ENCODE measurements at regions not wholly inside any gene's neighbourhood (a gene's known extent, or its start where the extent isn't known, plus 50 kb on each side); places are given as distances from the start of the nearest gene placed in this dataset.

DNA sequence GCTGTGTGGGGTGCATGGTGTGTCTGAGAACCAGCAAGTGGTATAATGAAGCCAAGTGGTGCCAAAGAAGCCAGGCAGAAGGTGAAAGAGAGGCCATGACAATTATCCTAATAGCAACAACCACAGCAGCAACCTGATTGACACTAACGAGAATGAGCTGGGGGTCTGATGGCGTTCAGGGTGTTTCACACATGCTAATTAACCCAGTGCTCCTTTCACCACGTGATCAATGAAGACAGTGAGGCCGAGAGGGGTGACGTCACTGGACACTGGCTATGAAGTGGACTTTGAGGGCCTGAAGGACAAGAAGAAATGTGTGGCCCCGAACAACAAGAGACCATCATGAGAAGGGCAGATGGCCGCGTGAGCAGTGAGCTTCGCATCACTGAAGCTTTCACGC, 364.4 kb upstream of the ID2 start:
- H3K36me3 ChIP-seq, result no peaks in the 10 kb centered on the region
- TF ChIP-seq, protein P1, sequence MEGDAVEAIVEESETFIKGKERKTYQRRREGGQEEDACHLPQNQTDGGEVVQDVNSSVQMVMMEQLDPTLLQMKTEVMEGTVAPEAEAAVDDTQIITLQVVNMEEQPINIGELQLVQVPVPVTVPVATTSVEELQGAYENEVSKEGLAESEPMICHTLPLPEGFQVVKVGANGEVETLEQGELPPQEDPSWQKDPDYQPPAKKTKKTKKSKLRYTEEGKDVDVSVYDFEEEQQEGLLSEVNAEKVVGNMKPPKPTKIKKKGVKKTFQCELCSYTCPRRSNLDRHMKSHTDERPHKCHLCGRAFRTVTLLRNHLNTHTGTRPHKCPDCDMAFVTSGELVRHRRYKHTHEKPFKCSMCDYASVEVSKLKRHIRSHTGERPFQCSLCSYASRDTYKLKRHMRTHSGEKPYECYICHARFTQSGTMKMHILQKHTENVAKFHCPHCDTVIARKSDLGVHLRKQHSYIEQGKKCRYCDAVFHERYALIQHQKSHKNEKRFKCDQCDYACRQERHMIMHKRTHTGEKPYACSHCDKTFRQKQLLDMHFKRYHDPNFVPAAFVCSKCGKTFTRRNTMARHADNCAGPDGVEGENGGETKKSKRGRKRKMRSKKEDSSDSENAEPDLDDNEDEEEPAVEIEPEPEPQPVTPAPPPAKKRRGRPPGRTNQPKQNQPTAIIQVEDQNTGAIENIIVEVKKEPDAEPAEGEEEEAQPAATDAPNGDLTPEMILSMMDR (IDR thresholded peaks at IDR 0.05), result no peak
- intact Hi-C loops (cut with DNase I), result no loop called here
- H3K9me3 ChIP-seq, result no peaks in the 10 kb centered on the region
- 71 to 79% methylated on average over 10 of the region's 10 CpGs for WGBS, 2 donors
- FAIRE-seq, result no peak
- ATAC-seq, result no peak
- no peaks in the 10 kb centered on the region for H3K4me1 ChIP-seq
- DNase-seq, result no peak
- no peak overlapping the region for H3K4me3 ChIP-seq
- H3K27ac ChIP-seq, result no peak overlapping the region
- no peaks in the 10 kb centered on the region for H3K27me3 ChIP-seq

DNA sequence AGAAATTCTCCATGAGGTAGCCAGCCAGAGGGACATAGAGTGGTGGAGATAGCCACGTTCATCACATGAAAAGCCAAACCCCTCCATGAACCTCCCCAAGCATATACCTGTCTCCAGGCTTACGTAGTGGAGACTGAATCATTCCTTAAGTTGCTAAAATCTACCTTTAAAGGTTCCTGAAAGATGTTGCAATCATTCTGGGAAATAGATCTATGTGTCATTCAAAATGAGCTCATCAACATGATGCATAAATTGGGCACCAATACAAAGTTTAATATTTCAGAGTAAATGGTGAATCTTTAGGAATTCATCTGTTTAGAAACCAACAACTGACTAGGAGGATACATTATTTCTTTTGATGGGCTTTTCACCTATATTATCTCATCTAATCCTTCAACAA, 362.6 kb upstream of the ID2 start:
- Histone ChIP-seq H3K4me1 (no peaks in the 10 kb centered on the region), H3K27ac (no peak overlapping the region), H3K36me3 (no peaks in the 10 kb centered on the region), H3K9me3 (no peaks in the 10 kb centered on the region), H3K4me3 (no peak overlapping the region), H3K27me3 (no peaks in the 10 kb centered on the region)
- DNase-seq (no peak), ATAC-seq (no peak), FAIRE-seq (no peak)
- TF ChIP-seq, protein P1 (IDR thresholded peaks at IDR 0.05), result no peak
- intact Hi-C loops (cut with DNase I), result no loop called here
- 62 to 70% methylated on average over 2 of the region's 2 CpGs for WGBS, 2 donors

DNA sequence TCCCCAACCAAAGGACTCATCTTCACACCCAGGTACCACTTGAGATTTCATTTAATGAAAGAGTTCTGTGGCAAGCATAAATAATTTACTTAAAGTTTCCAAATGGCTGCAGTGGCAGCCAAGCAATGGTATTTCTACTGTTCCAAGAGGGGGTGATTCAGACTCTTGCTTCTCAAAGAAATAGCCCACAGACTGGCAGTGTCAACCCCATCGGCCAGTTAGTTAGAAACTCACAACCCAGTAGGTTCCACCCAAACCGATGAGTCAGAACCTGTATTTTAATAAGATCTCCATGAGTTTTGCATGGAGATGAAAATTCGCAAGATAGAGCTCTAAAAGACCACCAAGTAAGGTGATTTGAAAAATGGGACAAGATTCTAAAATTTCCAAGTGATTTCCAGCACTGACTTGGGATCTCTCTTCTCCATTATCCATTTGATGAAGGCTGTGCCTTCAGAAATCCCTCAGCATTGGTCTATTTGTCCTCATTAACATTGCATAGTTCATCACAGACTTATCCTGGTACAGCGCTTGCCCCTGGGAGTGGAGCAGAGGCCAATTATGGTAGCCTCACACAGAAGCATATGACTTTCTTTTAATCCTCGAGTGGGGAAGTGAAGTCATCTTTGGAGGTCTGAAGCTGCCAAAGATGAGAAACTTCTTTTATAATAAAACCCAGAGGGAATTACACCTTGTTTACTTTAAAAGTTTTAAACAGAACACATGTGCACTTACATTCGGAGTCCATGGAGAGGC, 361.4 kb upstream of the ID2 start:
- H3K36me3 ChIP-seq, result no peaks in the 10 kb centered on the region
- H3K9me3 ChIP-seq, result no peaks in the 10 kb centered on the region
- no peaks in the 10 kb centered on the region for H3K27me3 ChIP-seq
- DNase-seq (no peak), FAIRE-seq (no peak), ATAC-seq (no peak)
- H3K27ac ChIP-seq, result no peak overlapping the region
- WGBS, 2 donors, result 78 to 82% methylated on average over 6 of the region's 6 CpGs
- H3K4me1 ChIP-seq, result no peaks in the 10 kb centered on the region
- TF ChIP-seq, protein P1 (IDR thresholded peaks at IDR 0.05), result no peak
- intact Hi-C loops (cut with DNase I), result no loop called here
- H3K4me3 ChIP-seq, result no peak overlapping the region

DNA sequence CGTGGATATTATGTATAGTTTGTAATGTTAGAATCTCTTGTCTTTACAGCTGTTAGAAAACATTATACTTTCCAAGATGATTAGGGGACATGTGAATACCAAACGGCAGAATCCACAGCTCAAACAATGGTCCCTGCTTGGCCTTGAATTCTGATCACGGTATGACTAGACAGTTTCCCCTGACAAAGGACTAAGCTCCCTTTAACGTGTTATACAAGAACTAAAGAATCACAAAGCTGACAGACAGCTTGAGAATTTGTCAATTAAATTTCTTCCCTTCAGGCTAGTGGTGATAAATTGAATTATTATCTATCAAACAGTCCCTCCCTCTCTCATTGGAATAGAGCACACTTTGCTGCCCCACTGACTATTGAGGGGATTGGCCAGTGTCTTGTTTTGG, 359.2 kb upstream of the ID2 start:
- intact Hi-C loops (cut with DNase I), result no loop called here
- DNase-seq (no peak), ATAC-seq (no peak), FAIRE-seq (no peak)
- TF ChIP-seq, protein P1 (IDR thresholded peaks at IDR 0.05), result no peak
- 60 to 66% methylated on average over 4 of the region's 4 CpGs for WGBS, 2 donors
- Histone ChIP-seq H3K36me3 (no peaks in the 10 kb centered on the region), H3K27me3 (no peaks in the 10 kb centered on the region), H3K9me3 (no peaks in the 10 kb centered on the region), H3K4me3 (no peak overlapping the region), H3K4me1 (no peaks in the 10 kb centered on the region), H3K27ac (no peak overlapping the region)

DNA sequence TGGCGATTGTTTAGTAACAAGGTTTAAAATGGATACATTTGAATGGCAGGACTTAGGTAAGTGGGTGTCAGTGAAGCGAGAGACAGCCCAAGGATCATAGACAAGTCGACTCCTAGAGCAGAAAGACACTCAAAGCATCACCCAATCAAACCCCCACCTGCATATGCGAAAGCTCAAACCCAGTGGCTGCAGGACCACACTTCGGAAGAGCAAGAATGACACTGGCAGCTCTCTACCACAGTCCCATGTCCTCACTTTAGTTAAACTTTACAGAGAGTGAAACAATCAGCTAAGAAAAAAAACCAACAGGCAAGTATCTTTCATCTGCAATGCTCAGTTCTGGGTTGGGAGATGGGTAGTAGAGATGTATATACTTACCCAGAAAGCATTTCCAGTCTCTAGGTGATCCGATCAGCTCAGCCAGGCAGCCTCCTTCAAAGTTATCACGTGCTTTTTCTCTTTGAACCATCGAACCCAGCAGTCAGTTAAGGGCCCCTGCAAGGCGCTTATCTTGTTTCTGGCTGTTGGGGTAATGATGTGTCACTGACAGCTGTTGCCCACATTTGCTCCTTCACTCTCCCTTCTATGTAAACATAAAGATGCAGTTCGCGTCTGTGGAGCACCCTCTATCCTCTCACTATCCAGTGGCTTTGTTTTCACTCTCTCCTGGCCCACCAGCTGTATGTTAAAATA, 357.5 kb upstream of the ID2 start:
- WGBS, 2 donors, result 55 to 59% methylated on average over 11 of the region's 11 CpGs
- no peaks in the 10 kb centered on the region for H3K27me3 ChIP-seq
- FAIRE-seq (no peak), ATAC-seq (no peak), DNase-seq (no peak)
- no peaks in the 10 kb centered on the region for H3K36me3 ChIP-seq
- H3K27ac ChIP-seq, result no peak overlapping the region
- intact Hi-C loops (cut with DNase I), result no loop called here
- no peaks in the 10 kb centered on the region for H3K9me3 ChIP-seq
- H3K4me1 ChIP-seq, result no peaks in the 10 kb centered on the region
- H3K4me3 ChIP-seq, result no peak overlapping the region
- TF ChIP-seq, protein P1 (IDR thresholded peaks at IDR 0.05), result no peak
